ENCODE measurements at regions not wholly inside any gene's neighbourhood (a gene's known extent, or its start where the extent isn't known, plus 50 kb on each side); places are given as distances from the start of the nearest gene placed in this dataset.

GRCh38 chr15:53230473-53230872 lies 440.3 kb upstream of the ONECUT1 start:
- no peaks in the 10 kb centered on the region for H3K9me3 ChIP-seq (ENCODE audit: control insufficient read depth in 2 of 2, insufficient read depth in 1 of 2, low read depth in 1 of 2, low read length in 1 of 2)
- no peak overlapping the region for H3K4me3 ChIP-seq (ENCODE audit: low read depth in 1 of 3, low read length in 3 of 3)
- DNase-seq (no peak), FAIRE-seq (no peak)
- H3K4me1 ChIP-seq (ENCODE audit: control insufficient read depth in 3 of 3, insufficient read depth in 2 of 3, low read depth in 1 of 3, low read length in 2 of 3): no peaks in the 10 kb centered on the region
- no peaks in the 10 kb centered on the region for H3K27me3 ChIP-seq (ENCODE audit: control insufficient read depth in 3 of 3, insufficient read depth in 3 of 3, low read length in 3 of 3)
- no peak overlapping the region for H3K27ac ChIP-seq (ENCODE audit: low read depth in 1 of 3, low read length in 2 of 3)
- no peaks in the 10 kb centered on the region for H3K36me3 ChIP-seq (ENCODE audit: control insufficient read depth in 3 of 3, insufficient read depth in 2 of 3, low read depth in 1 of 3, low read length in 3 of 3)
- WGBS, 3 donors: 65 to 69% (median 68%) methylated on average over 1 of the region's 1 CpG

DNA sequence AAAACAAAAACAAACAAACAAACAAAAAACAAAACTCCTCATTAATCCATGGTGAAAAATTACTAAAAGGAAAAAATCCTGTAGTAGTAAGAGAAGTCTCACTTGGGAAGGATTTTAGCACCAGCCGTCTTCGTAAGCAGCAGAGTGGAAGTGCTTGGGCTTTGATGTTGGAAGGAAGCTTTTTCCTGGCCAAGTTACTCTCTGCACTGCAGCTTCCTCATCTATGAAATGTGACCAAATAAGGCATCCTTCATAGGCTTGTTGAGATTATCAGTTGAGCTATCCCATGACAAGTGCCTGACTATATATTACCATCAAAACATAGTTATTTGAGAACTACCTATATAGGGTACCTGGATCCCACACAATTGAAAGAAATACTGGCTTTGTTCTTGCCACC lies 436.4 kb upstream of the ONECUT1 start:
- H3K36me3 ChIP-seq (ENCODE audit: control insufficient read depth in 3 of 3, insufficient read depth in 2 of 3, low read depth in 1 of 3, low read length in 3 of 3): no peaks in the 10 kb centered on the region
- H3K27ac ChIP-seq (ENCODE audit: low read depth in 1 of 3, low read length in 2 of 3): no peak overlapping the region
- no peak overlapping the region for H3K4me3 ChIP-seq (ENCODE audit: low read depth in 1 of 3, low read length in 3 of 3)
- H3K9me3 ChIP-seq (ENCODE audit: control insufficient read depth in 2 of 2, insufficient read depth in 1 of 2, low read depth in 1 of 2, low read length in 1 of 2): no peaks in the 10 kb centered on the region
- H3K4me1 ChIP-seq (ENCODE audit: control insufficient read depth in 3 of 3, insufficient read depth in 2 of 3, low read depth in 1 of 3, low read length in 2 of 3): no peaks in the 10 kb centered on the region
- DNase-seq (no peak), FAIRE-seq (no peak)
- H3K27me3 ChIP-seq (ENCODE audit: control insufficient read depth in 3 of 3, insufficient read depth in 3 of 3, low read length in 3 of 3): no peaks in the 10 kb centered on the region
- WGBS, 3 donors: 75 to 93% (median 92%) methylated on average over 2 of the region's 2 CpGs

GRCh38 chr15:53225781-53226180 lies 435.6 kb upstream of the ONECUT1 start:
- Histone ChIP-seq H3K4me3 (ENCODE audit: low read depth in 1 of 3, low read length in 3 of 3) (no peak overlapping the region), H3K4me1 (ENCODE audit: control insufficient read depth in 3 of 3, insufficient read depth in 2 of 3, low read depth in 1 of 3, low read length in 2 of 3) (no peaks in the 10 kb centered on the region), H3K9me3 (ENCODE audit: control insufficient read depth in 2 of 2, insufficient read depth in 1 of 2, low read depth in 1 of 2, low read length in 1 of 2) (no peaks in the 10 kb centered on the region), H3K27ac (ENCODE audit: low read depth in 1 of 3, low read length in 2 of 3) (no peak overlapping the region), H3K36me3 (ENCODE audit: control insufficient read depth in 3 of 3, insufficient read depth in 2 of 3, low read depth in 1 of 3, low read length in 3 of 3) (no peaks in the 10 kb centered on the region), H3K27me3 (ENCODE audit: control insufficient read depth in 3 of 3, insufficient read depth in 3 of 3, low read length in 3 of 3) (no peaks in the 10 kb centered on the region)
- FAIRE-seq (no peak), DNase-seq (no peak)
- 65 to 72% (median 68%) methylated on average over 3 of the region's 3 CpGs for whole genome bisulfite sequencing, 3 donors

GRCh38 chr15:53224371-53224770 lies 434.2 kb upstream of the ONECUT1 start:
- no peaks in the 10 kb centered on the region for H3K9me3 ChIP-seq (ENCODE audit: control insufficient read depth in 2 of 2, insufficient read depth in 1 of 2, low read depth in 1 of 2, low read length in 1 of 2)
- no peak overlapping the region for H3K27ac ChIP-seq (ENCODE audit: low read depth in 1 of 3, low read length in 2 of 3)
- no peak overlapping the region for H3K4me3 ChIP-seq (ENCODE audit: low read depth in 1 of 3, low read length in 3 of 3)
- DNase-seq: no peak
- H3K36me3 ChIP-seq (ENCODE audit: control insufficient read depth in 3 of 3, insufficient read depth in 2 of 3, low read depth in 1 of 3, low read length in 3 of 3): no peaks in the 10 kb centered on the region
- no peaks in the 10 kb centered on the region for H3K27me3 ChIP-seq (ENCODE audit: control insufficient read depth in 3 of 3, insufficient read depth in 3 of 3, low read length in 3 of 3)
- no peaks in the 10 kb centered on the region for H3K4me1 ChIP-seq (ENCODE audit: control insufficient read depth in 3 of 3, insufficient read depth in 2 of 3, low read depth in 1 of 3, low read length in 2 of 3)
- no peak for FAIRE-seq

- Histone ChIP-seq H3K9me3 (ENCODE audit: control insufficient read depth in 2 of 2, insufficient read depth in 1 of 2, low read depth in 1 of 2, low read length in 1 of 2) (no peaks in the 10 kb centered on the region), H3K36me3 (ENCODE audit: control insufficient read depth in 3 of 3, insufficient read depth in 2 of 3, low read depth in 1 of 3, low read length in 3 of 3) (no peaks in the 10 kb centered on the region), H3K4me3 (ENCODE audit: low read depth in 1 of 3, low read length in 3 of 3) (no peak overlapping the region), H3K4me1 (ENCODE audit: control insufficient read depth in 3 of 3, insufficient read depth in 2 of 3, low read depth in 1 of 3, low read length in 2 of 3) (no peaks in the 10 kb centered on the region), H3K27me3 (ENCODE audit: control insufficient read depth in 3 of 3, insufficient read depth in 3 of 3, low read length in 3 of 3) (no peaks in the 10 kb centered on the region), H3K27ac (ENCODE audit: low read depth in 1 of 3, low read length in 2 of 3) (no peak overlapping the region)
- FAIRE-seq (no peak), DNase-seq (no peak)
- 88 to 91% (median 88%) methylated on average over 1 of the region's 1 CpG for WGBS, 3 donors
These were observed 433.7 kb upstream of the ONECUT1 start for GRCh38 chr15:53223815-53224214.

- H3K27ac ChIP-seq (ENCODE audit: low read depth in 1 of 3, low read length in 2 of 3): no peak overlapping the region
- H3K36me3 ChIP-seq (ENCODE audit: control insufficient read depth in 3 of 3, insufficient read depth in 2 of 3, low read depth in 1 of 3, low read length in 3 of 3): no peaks in the 10 kb centered on the region
- 66 to 76% (median 72%) methylated on average over 7 of the region's 7 CpGs for WGBS, 3 donors
- H3K4me1 ChIP-seq (ENCODE audit: control insufficient read depth in 3 of 3, insufficient read depth in 2 of 3, low read depth in 1 of 3, low read length in 2 of 3): no peaks in the 10 kb centered on the region
- H3K4me3 ChIP-seq (ENCODE audit: low read depth in 1 of 3, low read length in 3 of 3): no peak overlapping the region
- H3K27me3 ChIP-seq (ENCODE audit: control insufficient read depth in 3 of 3, insufficient read depth in 3 of 3, low read length in 3 of 3): no peaks in the 10 kb centered on the region
- no peaks in the 10 kb centered on the region for H3K9me3 ChIP-seq (ENCODE audit: control insufficient read depth in 2 of 2, insufficient read depth in 1 of 2, low read depth in 1 of 2, low read length in 1 of 2)
- DNase-seq (no peak), FAIRE-seq (no peak)
These were observed 428.8 kb upstream of the ONECUT1 start for GRCh38 chr15:53218666-53219580.

DNA sequence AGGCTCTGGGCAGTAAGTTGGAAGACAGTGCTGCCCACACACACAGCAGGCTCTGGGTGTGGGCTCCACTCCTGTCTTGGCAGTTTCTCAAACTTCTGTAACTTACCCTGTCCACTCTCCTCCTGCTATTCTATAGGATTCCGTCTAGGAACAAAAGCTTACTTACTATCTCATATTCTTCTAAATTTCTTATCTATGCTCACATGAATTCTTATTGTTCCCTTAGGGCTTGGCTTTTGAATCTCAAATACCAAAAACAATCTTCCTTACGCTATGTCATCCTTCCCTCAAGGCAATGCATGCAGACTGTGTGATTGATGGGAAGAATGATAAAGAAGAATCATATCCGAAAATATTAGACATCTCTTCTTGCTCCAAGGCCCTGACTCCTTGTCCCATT lies 425.9 kb upstream of the ONECUT1 start:
- FAIRE-seq: no peak
- WGBS, 3 donors: 81 to 84% (median 83%) methylated on average over 3 of the region's 3 CpGs
- Histone ChIP-seq H3K4me1 (ENCODE audit: control insufficient read depth in 3 of 3, insufficient read depth in 2 of 3, low read depth in 1 of 3, low read length in 2 of 3) (no peaks in the 10 kb centered on the region), H3K36me3 (ENCODE audit: control insufficient read depth in 3 of 3, insufficient read depth in 2 of 3, low read depth in 1 of 3, low read length in 3 of 3) (no peaks in the 10 kb centered on the region), H3K4me3 (ENCODE audit: low read depth in 1 of 3, low read length in 3 of 3) (no peak overlapping the region), H3K27me3 (ENCODE audit: control insufficient read depth in 3 of 3, insufficient read depth in 3 of 3, low read length in 3 of 3) (no peaks in the 10 kb centered on the region), H3K9me3 (ENCODE audit: control insufficient read depth in 2 of 2, insufficient read depth in 1 of 2, low read depth in 1 of 2, low read length in 1 of 2) (no peaks in the 10 kb centered on the region), H3K27ac (ENCODE audit: low read depth in 1 of 3, low read length in 2 of 3) (no peak overlapping the region)
- DNase-seq: no peak

GRCh38 chr15:53213336-53213735 lies 423.2 kb upstream of the ONECUT1 start:
- no peaks in the 10 kb centered on the region for H3K27me3 ChIP-seq (ENCODE audit: control insufficient read depth in 3 of 3, insufficient read depth in 3 of 3, low read length in 3 of 3)
- no peak for FAIRE-seq
- DNase-seq: no peak
- no peaks in the 10 kb centered on the region for H3K4me1 ChIP-seq (ENCODE audit: control insufficient read depth in 3 of 3, insufficient read depth in 2 of 3, low read depth in 1 of 3, low read length in 2 of 3)
- H3K4me3 ChIP-seq (ENCODE audit: low read depth in 1 of 3, low read length in 3 of 3): no peak overlapping the region
- H3K9me3 ChIP-seq (ENCODE audit: control insufficient read depth in 2 of 2, insufficient read depth in 1 of 2, low read depth in 1 of 2, low read length in 1 of 2): no peaks in the 10 kb centered on the region
- no peak overlapping the region for H3K27ac ChIP-seq (ENCODE audit: low read depth in 1 of 3, low read length in 2 of 3)
- H3K36me3 ChIP-seq (ENCODE audit: control insufficient read depth in 3 of 3, insufficient read depth in 2 of 3, low read depth in 1 of 3, low read length in 3 of 3): no peaks in the 10 kb centered on the region

GRCh38 chr15:53212785-53213184 lies 422.6 kb upstream of the ONECUT1 start:
- no peak for DNase-seq
- WGBS, 3 donors: 56 to 63% (median 61%) methylated on average over 4 of the region's 4 CpGs
- no peak for FAIRE-seq
- no peak overlapping the region for H3K4me3 ChIP-seq (ENCODE audit: low read depth in 1 of 3, low read length in 3 of 3)
- no peaks in the 10 kb centered on the region for H3K4me1 ChIP-seq (ENCODE audit: control insufficient read depth in 3 of 3, insufficient read depth in 2 of 3, low read depth in 1 of 3, low read length in 2 of 3)
- no peaks in the 10 kb centered on the region for H3K9me3 ChIP-seq (ENCODE audit: control insufficient read depth in 2 of 2, insufficient read depth in 1 of 2, low read depth in 1 of 2, low read length in 1 of 2)
- H3K27me3 ChIP-seq (ENCODE audit: control insufficient read depth in 3 of 3, insufficient read depth in 3 of 3, low read length in 3 of 3): no peaks in the 10 kb centered on the region
- no peaks in the 10 kb centered on the region for H3K36me3 ChIP-seq (ENCODE audit: control insufficient read depth in 3 of 3, insufficient read depth in 2 of 3, low read depth in 1 of 3, low read length in 3 of 3)
- H3K27ac ChIP-seq (ENCODE audit: low read depth in 1 of 3, low read length in 2 of 3): no peak overlapping the region
